ENCODE measurements at regions not wholly inside any gene's neighbourhood (a gene's known extent, or its start where the extent isn't known, plus 50 kb on each side); places are given as distances from the start of the nearest gene placed in this dataset.
A peak's percentile ranks its signal among the peaks of the same experiment; 100 is the strongest.

- H3K4me3 ChIP-seq (ENCODE audit: control insufficient read depth, low read depth, low read length): no peak overlapping the region
- DNase-seq (ENCODE audit: low read depth): no peak
- no peak for TF ChIP-seq CTCF (conservative IDR thresholded peaks at IDR 0.05; ENCODE audit: control insufficient read depth, insufficient read depth, low read depth, low read length)
Measured at GRCh38 chr4:155616117-155616516, 50.5 kb upstream of the GUCY1A1 start.

GRCh38 chr4:155615081-155615887 lies 51.4 kb upstream of the GUCY1A1 start:
- no peak for TF ChIP-seq CTCF (conservative IDR thresholded peaks at IDR 0.05; ENCODE audit: control insufficient read depth, insufficient read depth, low read depth, low read length)
- no peak for DNase-seq (ENCODE audit: low read depth)

GRCh38 chr4:155614111-155614762 lies 52.4 kb upstream of the GUCY1A1 start:
- DNase-seq (ENCODE audit: low read depth): no peak
- no peak for TF ChIP-seq CTCF (conservative IDR thresholded peaks at IDR 0.05; ENCODE audit: control insufficient read depth, insufficient read depth, low read depth, low read length)
- no peak overlapping the region for H3K4me3 ChIP-seq (ENCODE audit: control insufficient read depth, low read depth, low read length)

More at GRCh38 chr4:155615081-155615887, 51.4 kb upstream of the GUCY1A1 start:
- no peak overlapping the region for H3K4me3 ChIP-seq (ENCODE audit: control insufficient read depth, low read depth, low read length)

GRCh38 chr4:155612074-155612473 lies 54.6 kb upstream of the GUCY1A1 start:
- no peak overlapping the region for H3K4me3 ChIP-seq (ENCODE audit: control insufficient read depth, low read depth, low read length)
- DNase-seq (ENCODE audit: low read depth): peak; percentile 36
- TF ChIP-seq CTCF (conservative IDR thresholded peaks at IDR 0.05; ENCODE audit: control insufficient read depth, insufficient read depth, low read depth, low read length): no peak

- DNase-seq (ENCODE audit: low read depth): no peak
- no peak overlapping the region for H3K4me3 ChIP-seq (ENCODE audit: control insufficient read depth, low read depth, low read length)
- TF ChIP-seq CTCF (conservative IDR thresholded peaks at IDR 0.05; ENCODE audit: control insufficient read depth, insufficient read depth, low read depth, low read length): no peak
Measured at GRCh38 chr4:155611501-155611900, 55.1 kb upstream of the GUCY1A1 start.

- DNase-seq (ENCODE audit: low read depth): no peak
- no peak overlapping the region for H3K4me3 ChIP-seq (ENCODE audit: control insufficient read depth, low read depth, low read length)
- no peak for TF ChIP-seq CTCF (conservative IDR thresholded peaks at IDR 0.05; ENCODE audit: control insufficient read depth, insufficient read depth, low read depth, low read length)
Measured at GRCh38 chr4:155610143-155610542, 56.5 kb upstream of the GUCY1A1 start.
